OCI-LY3 (cell line): ENCODE measurements at regions not wholly inside any gene's neighbourhood (a gene's known extent, or its start where the extent isn't known, plus 50 kb on each side); places are given as distances from the start of the nearest gene placed in this dataset.

ENCODE experiments used
- H2AFZ ChIP-seq: fragments of 200-600, 300-600 bp; shearing (Covaris generic); 2 replicates; pipeline ENCODE4 v1.6.0; 2014; ENCODE audit warnings: antibody characterized with exemption, low read depth, low read length
- H3K27ac ChIP-seq: fragments of 200-600, 300-600 bp; sonication (generic); 2 replicates; pipeline ENCODE4 v1.5.1; 2014; ENCODE audit warnings: mild to moderate bottlenecking, low read length, moderate library complexity, mixed read lengths
- H3K27me3 ChIP-seq: fragments of 200-600, 300-600 bp; sonication (generic); 2 replicates; pipeline ENCODE4 v1.6.1; 2014; ENCODE audit warnings: low read depth, low read length, mixed read lengths
- H3K36me3 ChIP-seq: fragments of 200-600, 300-600 bp; sonication (generic); replicated peaks from 2 replicates; pipeline ENCODE3; 2014; ENCODE audit warnings: low read depth, low read length, mixed read lengths
- H3K4me1 ChIP-seq: fragments of 300-600, 200-600 bp; sonication (generic); 2 replicates; pipeline ENCODE4 v1.6.1; 2014; ENCODE audit warnings: low read length, mixed read lengths
- H3K4me2 ChIP-seq: fragments of 200-600, 300-600 bp; sonication (generic); 2 replicates; pipeline ENCODE4 v1.6.1; 2014; ENCODE audit warnings: low read length, mixed read lengths
- H3K4me3 ChIP-seq: fragments of 300-600, 200-600 bp; sonication (generic); 2 replicates; pipeline ENCODE4 v1.5.1; 2014; ENCODE audit warnings: antibody characterized with exemption, mild to moderate bottlenecking, low read length, moderate library complexity
- H3K79me2 ChIP-seq: fragments of 300-600, 200-600 bp; shearing (Covaris generic); 2 replicates; pipeline ENCODE4 v1.6.1; 2014; ENCODE audit warnings: mild to moderate bottlenecking, low read length, mixed read lengths
- H3K9ac ChIP-seq: fragments of 300-600, 200-600 bp; shearing (Covaris generic); 2 replicates; pipeline ENCODE4 v1.6.0; 2014; ENCODE audit warnings: mild to moderate bottlenecking, low read length, moderate library complexity
- H3K9me3 ChIP-seq: fragments of 200-600, 300-600 bp; shearing (Covaris generic); 2 replicates; pipeline ENCODE4 v1.6.1; 2014; ENCODE audit warnings: low read length, mixed read lengths; ENCODE audit not compliant: insufficient read depth
- H4K20me1 ChIP-seq: fragments of 200-600, 300-600 bp; sonication (generic); 2 replicates; pipeline ENCODE4 v1.6.1; 2016; ENCODE audit warnings: low read length, mixed read lengths; ENCODE audit not compliant: insufficient read depth
- EZH2phosphoT487 ChIP-seq: fragments of 200-600 bp; shearing (Covaris generic); IDR thresholded peaks from 2 replicates; pipeline ENCODE4 v1.6.1; 2018; ENCODE audit warnings: antibody characterized with exemption, mixed run types, low read depth
- TF ChIP-seq, protein P1 (sequence below): fragments of 200-600, 300-600 bp; sonication (generic); IDR thresholded peaks from 2 replicates; pipeline ENCODE4 v1.5.1; 2014; ENCODE audit warnings: antibody characterized with exemption, low read length, low read depth

DNA sequence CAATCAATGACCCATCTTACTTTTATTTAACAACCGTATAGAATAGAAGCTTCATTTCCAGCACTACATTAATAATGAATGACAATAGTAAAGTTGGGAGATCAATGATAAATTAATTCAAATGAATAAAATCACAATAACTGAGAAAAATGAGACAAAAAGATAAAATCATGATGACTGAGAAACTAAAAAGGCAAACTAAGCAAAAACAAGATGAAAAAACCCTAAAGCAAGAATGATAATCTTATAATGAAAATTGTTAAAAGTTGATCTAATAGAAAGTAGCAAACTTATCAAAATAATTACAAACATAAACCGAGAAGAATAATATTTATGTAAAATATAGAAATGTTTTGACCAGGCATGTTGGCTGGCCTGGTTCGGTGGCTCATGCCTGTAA, 130.4 kb upstream of the INPP4B start:
- Histone ChIP-seq H2AFZ (no peak overlapping the region), H3K79me2 (no peaks in the 10 kb centered on the region), H3K4me2 (no peak overlapping the region), H3K9me3 (no peaks in the 10 kb centered on the region), H3K4me3 (no peak overlapping the region), H3K27me3 (no peaks in the 10 kb centered on the region), H3K9ac (no peak overlapping the region), H3K27ac (no peak overlapping the region), H3K4me1 (no peaks in the 10 kb centered on the region), H4K20me1 (no peaks in the 10 kb centered on the region), H3K36me3 (no peaks in the 10 kb centered on the region)
- TF ChIP-seq EZH2phosphoT487 = no peak
- TF ChIP-seq, protein P1, sequence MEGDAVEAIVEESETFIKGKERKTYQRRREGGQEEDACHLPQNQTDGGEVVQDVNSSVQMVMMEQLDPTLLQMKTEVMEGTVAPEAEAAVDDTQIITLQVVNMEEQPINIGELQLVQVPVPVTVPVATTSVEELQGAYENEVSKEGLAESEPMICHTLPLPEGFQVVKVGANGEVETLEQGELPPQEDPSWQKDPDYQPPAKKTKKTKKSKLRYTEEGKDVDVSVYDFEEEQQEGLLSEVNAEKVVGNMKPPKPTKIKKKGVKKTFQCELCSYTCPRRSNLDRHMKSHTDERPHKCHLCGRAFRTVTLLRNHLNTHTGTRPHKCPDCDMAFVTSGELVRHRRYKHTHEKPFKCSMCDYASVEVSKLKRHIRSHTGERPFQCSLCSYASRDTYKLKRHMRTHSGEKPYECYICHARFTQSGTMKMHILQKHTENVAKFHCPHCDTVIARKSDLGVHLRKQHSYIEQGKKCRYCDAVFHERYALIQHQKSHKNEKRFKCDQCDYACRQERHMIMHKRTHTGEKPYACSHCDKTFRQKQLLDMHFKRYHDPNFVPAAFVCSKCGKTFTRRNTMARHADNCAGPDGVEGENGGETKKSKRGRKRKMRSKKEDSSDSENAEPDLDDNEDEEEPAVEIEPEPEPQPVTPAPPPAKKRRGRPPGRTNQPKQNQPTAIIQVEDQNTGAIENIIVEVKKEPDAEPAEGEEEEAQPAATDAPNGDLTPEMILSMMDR = no peak

DNA sequence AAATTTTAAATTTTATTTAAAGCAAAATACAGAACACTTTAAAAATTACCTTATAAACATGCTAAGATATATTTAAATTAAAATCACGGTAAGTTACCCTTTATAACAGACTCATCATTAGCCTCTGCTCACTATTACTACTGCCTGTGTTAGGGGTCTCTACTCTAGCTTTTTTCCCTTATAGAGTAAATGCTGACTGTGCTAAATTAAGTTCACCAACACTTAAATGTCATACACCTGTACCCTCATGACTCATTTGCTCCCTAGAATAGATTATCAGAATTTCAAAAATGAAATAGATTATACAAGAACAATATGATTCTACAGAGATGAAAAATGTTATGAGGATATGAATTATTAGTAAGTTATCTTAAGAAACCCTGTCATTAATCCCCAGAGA, 131.1 kb upstream of the INPP4B start:
- H3K36me3 ChIP-seq = no peaks in the 10 kb centered on the region
- H3K4me3 ChIP-seq = no peak overlapping the region
- H4K20me1 ChIP-seq = no peaks in the 10 kb centered on the region
- H3K4me2 ChIP-seq = no peak overlapping the region
- TF ChIP-seq, protein P1 = no peak
- no peak for TF ChIP-seq EZH2phosphoT487
- H3K9me3 ChIP-seq = no peaks in the 10 kb centered on the region
- H3K9ac ChIP-seq = no peak overlapping the region
- H3K79me2 ChIP-seq = no peaks in the 10 kb centered on the region
- no peaks in the 10 kb centered on the region for H3K27me3 ChIP-seq
- H3K27ac ChIP-seq = no peak overlapping the region
- no peaks in the 10 kb centered on the region for H3K4me1 ChIP-seq
- H2AFZ ChIP-seq = no peak overlapping the region

GRCh38 chr4:142983065-142983464, 137.0 kb upstream of the INPP4B start:
- H2AFZ ChIP-seq = no peak overlapping the region
- H3K4me3 ChIP-seq = no peak overlapping the region
- H3K79me2 ChIP-seq = no peaks in the 10 kb centered on the region
- H3K4me1 ChIP-seq = peaks cover 12% of the 10 kb centered on the region
- H3K27me3 ChIP-seq = 0 out of 2 replicates have a peak, but pooled peaks cover 3% of the 10 kb centered on the region
- H4K20me1 ChIP-seq = no peaks in the 10 kb centered on the region
- no peaks in the 10 kb centered on the region for H3K36me3 ChIP-seq
- H3K27ac ChIP-seq = no peak overlapping the region
- TF ChIP-seq EZH2phosphoT487 = no peak
- TF ChIP-seq, protein P1 = no peak
- no peaks in the 10 kb centered on the region for H3K9me3 ChIP-seq
- H3K4me2 ChIP-seq = no peak overlapping the region
- no peak overlapping the region for H3K9ac ChIP-seq

DNA sequence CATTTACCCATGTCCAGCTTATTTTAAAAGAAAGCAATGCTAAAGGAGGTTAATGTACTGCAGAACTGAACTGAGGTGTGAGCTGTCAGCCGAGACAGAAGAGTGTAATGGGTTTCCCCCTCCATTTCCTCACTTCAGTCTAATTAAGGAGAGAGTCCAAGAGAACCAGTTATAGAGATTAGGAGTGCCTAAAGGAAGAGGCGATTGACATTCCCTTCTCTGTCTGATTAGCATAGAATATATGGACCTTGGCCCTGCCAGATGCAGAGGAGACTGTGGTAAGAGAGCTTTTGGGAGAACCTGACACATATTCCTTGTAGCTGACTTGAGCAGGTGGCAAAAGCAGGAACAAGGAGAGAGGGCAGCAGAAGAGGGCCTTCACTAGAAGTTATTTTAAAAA, 137.5 kb upstream of the INPP4B start:
- no peak overlapping the region for H3K27ac ChIP-seq
- TF ChIP-seq, protein P1 = no peak
- no peak for TF ChIP-seq EZH2phosphoT487
- H2AFZ ChIP-seq = no peak overlapping the region
- H3K9ac ChIP-seq = no peak overlapping the region
- H3K27me3 ChIP-seq = 0 out of 2 replicates have a peak, but pooled peaks cover 3% of the 10 kb centered on the region
- H4K20me1 ChIP-seq = no peaks in the 10 kb centered on the region
- H3K36me3 ChIP-seq = no peaks in the 10 kb centered on the region
- H3K9me3 ChIP-seq = no peaks in the 10 kb centered on the region
- no peak overlapping the region for H3K4me2 ChIP-seq
- H3K4me3 ChIP-seq = no peak overlapping the region
- H3K79me2 ChIP-seq = no peaks in the 10 kb centered on the region
- peaks cover 12% of the 10 kb centered on the region for H3K4me1 ChIP-seq
